Vagina (tissue), 2 donors: ENCODE measurements at regions not wholly inside any gene's neighbourhood (a gene's known extent, or its start where the extent isn't known, plus 50 kb on each side); places are given as distances from the start of the nearest gene placed in this dataset.

Experiments
- DNase-seq, 2 donors: peaks; one replicate each; pipeline ENCODE4 v3.0.0-alpha.2; 2017; ENCODE audit errors: extremely low spot score in 2 of 2
- H3K27ac ChIP-seq: fragments of 200-600 bp; sonication (generic); one replicate; pipeline ENCODE4 v1.5.1; 2019
- H3K27me3 ChIP-seq: fragments of 200-600 bp; sonication (generic); one replicate; pipeline ENCODE4 v1.5.1; 2019
- H3K36me3 ChIP-seq, 2 donors: fragments of 200-600 bp; sonication (generic); one replicate each; pipeline ENCODE4 v1.5.1; 2017 to 2019
- H3K4me1 ChIP-seq: fragments of 200-600 bp; sonication (generic); one replicate; pipeline ENCODE4 v1.5.1; 2019
- H3K4me3 ChIP-seq, 2 donors: fragments of 200-600 bp; sonication (generic); 1 replicate in 1 of 2; 2 replicates in 1 of 2; pipeline ENCODE4 v1.5.1; 2016 to 2019
- H3K9me3 ChIP-seq: fragments of 200-600 bp; sonication (generic); one replicate; pipeline ENCODE4 v1.5.1; 2019
- POLR2A ChIP-seq, 2 donors: fragments of 450-650 bp; IDR thresholded peaks; one replicate each; pipeline ENCODE4 v1.6.1; 2017; ENCODE audit warnings: antibody characterized with exemption in 2 of 2, mild to moderate bottlenecking in 2 of 2, moderate library complexity in 2 of 2
- POLR2AphosphoS5 ChIP-seq, 2 donors: sonication (generic); formaldehyde crosslinking; IDR thresholded peaks; one replicate each; pipeline ENCODE4 v1.9.0; 2017; ENCODE audit warnings: antibody characterized with exemption in 2 of 2, mild to moderate bottlenecking in 2 of 2, low read depth in 1 of 2; ENCODE audit not compliant: insufficient read depth in 1 of 2
- intact Hi-C: fragments of 100-400 bp; cut with DNase I; formaldehyde crosslinking; loops from one replicate; pipeline ENCODE4 v1.15.1; 2023
- TF ChIP-seq, protein P1 (sequence below), 3 experiments: fragments of 450-650 bp in 2 of 3; fragments of 200-600 bp in 1 of 3; sonication (generic) in 1 of 3; IDR thresholded peaks; one replicate each; pipeline ENCODE4 v1.5.1; 2017 to 2019; ENCODE audit warnings: antibody characterized with exemption in 3 of 3, mild to moderate bottlenecking in 2 of 3, moderate library complexity in 2 of 3

DNA sequence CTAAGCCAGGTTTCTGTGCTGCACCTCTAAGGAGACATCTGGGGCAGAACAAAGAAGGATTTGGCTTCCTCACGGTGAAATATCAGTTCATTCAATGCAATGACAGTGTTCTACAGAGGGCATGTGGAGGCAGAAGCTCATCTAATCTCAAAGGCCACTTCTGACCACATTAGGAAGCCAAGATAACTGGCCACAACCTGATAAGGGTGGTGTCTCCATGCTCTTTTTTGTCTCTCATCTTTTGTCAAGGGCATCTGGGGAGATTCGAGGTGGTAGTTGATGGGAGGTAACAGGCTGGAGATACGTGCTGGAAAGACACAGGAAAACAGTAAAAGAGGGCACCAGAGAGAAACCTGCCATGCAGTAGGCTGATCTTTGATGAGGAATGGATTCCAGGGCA is 303.9 kb downstream of the LRATD1 start:
- DNase-seq, result no peak
- no peak overlapping the region for H3K4me3 ChIP-seq
- no peaks in the 10 kb centered on the region for H3K36me3 ChIP-seq
- intact Hi-C loops, result no loop called here
- no peaks in the 10 kb centered on the region for H3K4me1 ChIP-seq
- no peak for TF ChIP-seq POLR2A (IDR thresholded peaks at IDR 0.05)
- no peaks in the 10 kb centered on the region for H3K9me3 ChIP-seq
- no peak overlapping the region for H3K27ac ChIP-seq
- no peaks in the 10 kb centered on the region for H3K27me3 ChIP-seq

DNA sequence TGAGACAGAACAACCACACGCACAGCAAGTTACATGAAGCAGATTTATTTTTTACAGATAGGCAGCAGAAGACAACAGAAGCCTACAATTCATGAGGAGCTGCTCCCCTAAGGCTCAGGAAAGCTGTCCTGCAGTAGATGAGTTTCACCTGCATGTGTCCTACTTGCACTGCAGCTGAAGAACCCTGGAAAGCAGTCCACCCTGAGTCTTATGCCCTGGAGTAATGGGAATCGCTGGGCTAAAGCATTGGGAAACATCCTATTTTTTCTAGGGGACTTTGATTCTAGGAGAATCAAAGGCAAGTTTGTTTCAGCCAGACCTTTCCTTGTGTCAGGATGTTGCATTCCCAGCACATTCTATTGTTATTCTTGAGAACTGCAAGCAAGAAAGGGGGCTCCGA is 304.8 kb downstream of the LRATD1 start:
- H3K4me3 ChIP-seq, result no peak overlapping the region
- no peaks in the 10 kb centered on the region for H3K36me3 ChIP-seq
- no peaks in the 10 kb centered on the region for H3K4me1 ChIP-seq
- no peaks in the 10 kb centered on the region for H3K27me3 ChIP-seq
- H3K27ac ChIP-seq, result no peak overlapping the region
- no peak for DNase-seq
- intact Hi-C loops, result no loop called here
- H3K9me3 ChIP-seq, result no peaks in the 10 kb centered on the region
- TF ChIP-seq POLR2AphosphoS5 (IDR thresholded peaks at IDR 0.05; ENCODE audit: insufficient read depth in 1 of 2, low read depth in 1 of 2), result no peak
- TF ChIP-seq POLR2A (IDR thresholded peaks at IDR 0.05), result no peak
- TF ChIP-seq, protein P1, sequence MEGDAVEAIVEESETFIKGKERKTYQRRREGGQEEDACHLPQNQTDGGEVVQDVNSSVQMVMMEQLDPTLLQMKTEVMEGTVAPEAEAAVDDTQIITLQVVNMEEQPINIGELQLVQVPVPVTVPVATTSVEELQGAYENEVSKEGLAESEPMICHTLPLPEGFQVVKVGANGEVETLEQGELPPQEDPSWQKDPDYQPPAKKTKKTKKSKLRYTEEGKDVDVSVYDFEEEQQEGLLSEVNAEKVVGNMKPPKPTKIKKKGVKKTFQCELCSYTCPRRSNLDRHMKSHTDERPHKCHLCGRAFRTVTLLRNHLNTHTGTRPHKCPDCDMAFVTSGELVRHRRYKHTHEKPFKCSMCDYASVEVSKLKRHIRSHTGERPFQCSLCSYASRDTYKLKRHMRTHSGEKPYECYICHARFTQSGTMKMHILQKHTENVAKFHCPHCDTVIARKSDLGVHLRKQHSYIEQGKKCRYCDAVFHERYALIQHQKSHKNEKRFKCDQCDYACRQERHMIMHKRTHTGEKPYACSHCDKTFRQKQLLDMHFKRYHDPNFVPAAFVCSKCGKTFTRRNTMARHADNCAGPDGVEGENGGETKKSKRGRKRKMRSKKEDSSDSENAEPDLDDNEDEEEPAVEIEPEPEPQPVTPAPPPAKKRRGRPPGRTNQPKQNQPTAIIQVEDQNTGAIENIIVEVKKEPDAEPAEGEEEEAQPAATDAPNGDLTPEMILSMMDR (IDR thresholded peaks at IDR 0.05), result no peak

DNA sequence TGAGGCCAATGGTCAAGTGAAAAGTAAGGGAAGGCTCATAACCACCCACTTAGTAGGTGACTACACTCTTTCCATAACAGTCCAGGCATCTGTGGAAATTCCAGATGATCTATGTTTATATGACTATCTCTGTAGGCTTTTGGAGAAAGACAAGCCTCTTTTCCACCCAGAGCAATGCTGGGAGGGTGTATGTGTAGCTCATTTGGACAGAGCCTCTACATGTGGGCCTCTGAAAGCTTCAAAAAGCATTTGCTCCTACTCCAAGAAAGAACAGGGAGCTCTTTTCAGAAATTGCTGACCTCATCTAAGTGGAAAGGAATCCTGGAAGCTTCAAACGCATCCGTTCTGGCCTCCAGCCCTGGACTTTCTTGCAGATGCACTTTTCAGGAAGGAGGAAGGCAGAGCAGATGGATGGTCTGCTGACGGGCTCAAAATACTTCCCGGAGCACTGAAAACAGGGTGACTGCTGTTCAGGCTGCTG is 308.7 kb downstream of the LRATD1 start:
- intact Hi-C loops, result no loop called here
- no peaks in the 10 kb centered on the region for H3K4me1 ChIP-seq
- no peak overlapping the region for H3K4me3 ChIP-seq
- no peaks in the 10 kb centered on the region for H3K9me3 ChIP-seq
- DNase-seq, result no peak
- TF ChIP-seq POLR2AphosphoS5 (IDR thresholded peaks at IDR 0.05; ENCODE audit: insufficient read depth in 1 of 2, low read depth in 1 of 2) (no peak), POLR2A (IDR thresholded peaks at IDR 0.05) (no peak)
- TF ChIP-seq, protein P1 (IDR thresholded peaks at IDR 0.05), result no peak
- no peaks in the 10 kb centered on the region for H3K36me3 ChIP-seq
- H3K27me3 ChIP-seq, result no peaks in the 10 kb centered on the region
- no peak overlapping the region for H3K27ac ChIP-seq

DNA sequence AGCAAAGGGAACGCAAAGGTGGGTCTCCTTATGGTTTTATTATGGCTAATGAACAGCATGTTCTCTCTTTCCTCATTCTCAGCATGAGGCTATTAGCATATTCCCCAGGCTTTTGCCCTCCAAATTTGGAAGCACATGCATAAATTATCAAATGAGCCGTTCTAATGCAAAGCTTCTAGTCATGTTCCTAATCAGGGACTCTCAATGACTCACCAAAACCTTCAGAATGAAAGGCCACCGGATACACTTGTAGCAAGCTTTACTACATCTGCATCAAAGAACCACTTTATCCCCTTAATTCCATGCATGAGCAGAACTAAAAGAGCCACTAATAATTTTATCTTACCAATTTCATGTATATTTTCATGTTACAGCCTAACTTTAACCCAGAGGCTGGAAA is 310.5 kb downstream of the LRATD1 start:
- TF ChIP-seq POLR2AphosphoS5 (IDR thresholded peaks at IDR 0.05; ENCODE audit: insufficient read depth in 1 of 2, low read depth in 1 of 2) (no peak), POLR2A (IDR thresholded peaks at IDR 0.05) (no peak)
- TF ChIP-seq, protein P1 (IDR thresholded peaks at IDR 0.05), result no peak

DNA sequence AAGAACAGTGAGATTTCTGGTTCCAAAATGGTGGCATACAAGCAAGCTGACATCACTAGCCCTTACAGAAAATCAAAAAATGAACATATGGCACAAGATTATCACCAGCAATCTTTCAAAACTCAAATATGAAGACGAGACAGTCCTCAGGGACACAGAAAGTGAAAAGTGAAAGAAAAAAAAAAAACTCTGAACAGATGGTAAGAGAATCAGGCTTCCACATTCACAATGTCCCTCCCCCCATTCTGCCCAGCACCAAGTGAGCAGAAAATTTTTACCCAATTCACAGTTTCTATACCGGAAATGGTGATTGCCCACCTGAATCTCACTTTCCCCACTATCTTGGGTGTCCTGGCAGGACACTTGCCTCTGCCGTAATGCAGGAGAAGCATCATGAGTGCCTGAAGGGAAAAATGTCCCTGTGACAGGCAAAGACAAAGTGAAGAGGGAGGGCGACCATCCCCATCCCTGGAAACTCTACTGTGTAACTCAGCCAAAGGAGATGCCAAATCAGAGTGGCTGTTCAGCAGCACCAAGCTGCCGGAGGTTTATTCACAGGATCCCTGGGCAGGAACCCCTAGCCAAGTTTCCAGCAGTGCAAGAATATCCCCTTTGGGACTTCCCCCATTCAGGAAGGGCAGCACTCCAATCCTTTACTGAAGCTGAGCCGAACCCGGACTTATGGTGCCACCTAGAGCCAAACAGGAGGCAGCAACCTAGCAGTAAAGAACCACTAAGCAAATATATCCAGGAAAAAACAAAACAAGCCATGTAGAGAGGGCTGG is 312.2 kb downstream of the LRATD1 start:
- Histone ChIP-seq H3K9me3 (no peaks in the 10 kb centered on the region), H3K4me1 (no peaks in the 10 kb centered on the region), H3K27me3 (no peaks in the 10 kb centered on the region), H3K27ac (no peak overlapping the region), H3K36me3 (no peaks in the 10 kb centered on the region), H3K4me3 (no peak overlapping the region)
- intact Hi-C loops, result no loop called here
- DNase-seq, result no peak
- no peak for TF ChIP-seq POLR2A (IDR thresholded peaks at IDR 0.05)
- TF ChIP-seq, protein P1 (IDR thresholded peaks at IDR 0.05), result no peak
- TF ChIP-seq POLR2AphosphoS5 (IDR thresholded peaks at IDR 0.05; ENCODE audit: insufficient read depth in 1 of 2, low read depth in 1 of 2), result no peak

More for the DNA sequence above, 310.5 kb downstream of the LRATD1 start:
- DNase-seq, result no peak
- Histone ChIP-seq H3K4me3 (no peak overlapping the region), H3K36me3 (no peaks in the 10 kb centered on the region), H3K4me1 (no peaks in the 10 kb centered on the region), H3K27ac (no peak overlapping the region), H3K9me3 (no peaks in the 10 kb centered on the region), H3K27me3 (no peaks in the 10 kb centered on the region)
- intact Hi-C loops, result no loop called here
